Thyroid gland (tissue), 4 donors: ENCODE measurements at regions not wholly inside any gene's neighbourhood (a gene's known extent, or its start where the extent isn't known, plus 50 kb on each side); places are given as distances from the start of the nearest gene placed in this dataset.
A peak's percentile ranks its signal among the peaks of the same experiment; 100 is the strongest.

Experiments
- DNase-seq, 2 donors: peaks; one replicate each; pipeline ENCODE4 v3.0.0-alpha.2; 2019
- H3K27ac ChIP-seq, 3 donors: fragments of 200-600 bp; sonication (generic); 1 replicate in 2 of 3; 2 replicates in 1 of 3; pipeline ENCODE4 v1.5.1; 2016 to 2019; ENCODE audit warnings: mild to moderate bottlenecking in 1 of 3, moderate library complexity in 1 of 3
- H3K27me3 ChIP-seq: fragments of 200-600 bp; sonication (generic); one replicate; pipeline ENCODE4 v1.5.1; 2019
- H3K36me3 ChIP-seq, 2 donors: fragments of 200-600 bp; sonication (generic); one replicate each; pipeline ENCODE4 v1.5.1; 2016 to 2019
- H3K4me1 ChIP-seq, 2 donors: fragments of 200-600 bp; sonication (generic); one replicate each; pipeline ENCODE4 v1.5.1; 2017 to 2019
- H3K4me3 ChIP-seq, 3 donors: fragments of 200-600 bp; sonication (generic); replicated peaks in 1 of 3; 1 replicate in 2 of 3; 2 replicates in 1 of 3; pipeline ENCODE4 v1.5.1; 2016; ENCODE audit warnings: mild to moderate bottlenecking in 1 of 3
- H3K9me3 ChIP-seq: fragments of 200-600 bp; sonication (generic); one replicate; pipeline ENCODE4 v1.5.1; 2017
- POLR2A ChIP-seq, 2 donors: fragments of 450-650 bp; IDR thresholded peaks; one replicate each; pipeline ENCODE4 v1.6.1; 2017; ENCODE audit warnings: antibody characterized with exemption in 2 of 2, mild to moderate bottlenecking in 2 of 2, moderate library complexity in 1 of 2
- WGBS, 2 donors: methylation state at CpG; one replicate each; pipeline ENCODE4 v1.1.5; 2017; 5-methylcytosine and 5-hydroxymethylcytosine counted together
- intact Hi-C: fragments of 100-400 bp; cut with DNase I; formaldehyde crosslinking; loops from one replicate; pipeline ENCODE4 v1.15.1; 2023
- TF ChIP-seq, protein P1 (sequence below), 6 experiments: fragments of 200-600 bp in 3 of 6; fragments of 450-650 bp in 3 of 6; sonication (generic) in 3 of 6; IDR thresholded peaks; one replicate each; pipeline ENCODE4 v1.5.1; 2016 to 2019; ENCODE audit warnings: antibody characterized with exemption in 6 of 6, mild to moderate bottlenecking in 2 of 6, inconsistent platforms in 1 of 6, moderate library complexity in 1 of 6

- no peak overlapping the region for H3K4me3 ChIP-seq
- DNase-seq = no peak
- no peak overlapping the region for H3K27ac ChIP-seq
- TF ChIP-seq, protein P1, sequence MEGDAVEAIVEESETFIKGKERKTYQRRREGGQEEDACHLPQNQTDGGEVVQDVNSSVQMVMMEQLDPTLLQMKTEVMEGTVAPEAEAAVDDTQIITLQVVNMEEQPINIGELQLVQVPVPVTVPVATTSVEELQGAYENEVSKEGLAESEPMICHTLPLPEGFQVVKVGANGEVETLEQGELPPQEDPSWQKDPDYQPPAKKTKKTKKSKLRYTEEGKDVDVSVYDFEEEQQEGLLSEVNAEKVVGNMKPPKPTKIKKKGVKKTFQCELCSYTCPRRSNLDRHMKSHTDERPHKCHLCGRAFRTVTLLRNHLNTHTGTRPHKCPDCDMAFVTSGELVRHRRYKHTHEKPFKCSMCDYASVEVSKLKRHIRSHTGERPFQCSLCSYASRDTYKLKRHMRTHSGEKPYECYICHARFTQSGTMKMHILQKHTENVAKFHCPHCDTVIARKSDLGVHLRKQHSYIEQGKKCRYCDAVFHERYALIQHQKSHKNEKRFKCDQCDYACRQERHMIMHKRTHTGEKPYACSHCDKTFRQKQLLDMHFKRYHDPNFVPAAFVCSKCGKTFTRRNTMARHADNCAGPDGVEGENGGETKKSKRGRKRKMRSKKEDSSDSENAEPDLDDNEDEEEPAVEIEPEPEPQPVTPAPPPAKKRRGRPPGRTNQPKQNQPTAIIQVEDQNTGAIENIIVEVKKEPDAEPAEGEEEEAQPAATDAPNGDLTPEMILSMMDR (IDR thresholded peaks at IDR 0.05) = no peak
- no peak for TF ChIP-seq POLR2A (IDR thresholded peaks at IDR 0.05)
- H3K4me1 ChIP-seq = no peaks in the 10 kb centered on the region
- intact Hi-C loops = no loop called here
- WGBS, 2 donors = 70% methylated on average over 8 of the region's 8 CpGs
- H3K9me3 ChIP-seq = no peaks in the 10 kb centered on the region
- no peaks in the 10 kb centered on the region for H3K36me3 ChIP-seq
- H3K27me3 ChIP-seq = no peaks in the 10 kb centered on the region
Measured at GRCh38 chr21:31443736-31444521, 99.9 kb upstream of the TIAM1 start.

GRCh38 chr21:31442339-31442738 lies 98.3 kb upstream of the TIAM1 start:
- intact Hi-C loops = no loop called here
- no peaks in the 10 kb centered on the region for H3K36me3 ChIP-seq
- no peak overlapping the region for H3K27ac ChIP-seq
- H3K4me3 ChIP-seq = no peak overlapping the region
- no peak for TF ChIP-seq POLR2A (IDR thresholded peaks at IDR 0.05)
- TF ChIP-seq, protein P1 (IDR thresholded peaks at IDR 0.05) = no peak
- 75 to 78% methylated on average over 6 of the region's 6 CpGs for WGBS, 2 donors
- DNase-seq = no peak
- no peaks in the 10 kb centered on the region for H3K27me3 ChIP-seq
- H3K9me3 ChIP-seq = no peaks in the 10 kb centered on the region
- no peaks in the 10 kb centered on the region for H3K4me1 ChIP-seq

- H3K4me3 ChIP-seq = no peak overlapping the region
- intact Hi-C loops = no loop called here
- TF ChIP-seq POLR2A (IDR thresholded peaks at IDR 0.05) = no peak
- TF ChIP-seq, protein P1 (IDR thresholded peaks at IDR 0.05) = no peak
- H3K36me3 ChIP-seq = no peaks in the 10 kb centered on the region
- no peak for DNase-seq
- H3K27ac ChIP-seq = no peak overlapping the region
- H3K27me3 ChIP-seq = no peaks in the 10 kb centered on the region
- no peaks in the 10 kb centered on the region for H3K4me1 ChIP-seq
- 91 to 95% methylated on average over 4 to 9 of the region's 9 CpGs for WGBS, 2 donors
- H3K9me3 ChIP-seq = no peaks in the 10 kb centered on the region
Measured at GRCh38 chr21:31429506-31429905, 85.4 kb upstream of the TIAM1 start.

GRCh38 chr21:31426235-31426797 lies 82.3 kb upstream of the TIAM1 start:
- Histone ChIP-seq H3K9me3 (no peaks in the 10 kb centered on the region), H3K4me3 (no peak overlapping the region), H3K27ac (no peak overlapping the region), H3K4me1 (no peaks in the 10 kb centered on the region), H3K36me3 (no peaks in the 10 kb centered on the region), H3K27me3 (no peaks in the 10 kb centered on the region)
- no peak for DNase-seq
- TF ChIP-seq, protein P1 (IDR thresholded peaks at IDR 0.05) = no peak
- no peak for TF ChIP-seq POLR2A (IDR thresholded peaks at IDR 0.05)
- intact Hi-C loops = no loop called here
- WGBS, 2 donors = 89 to 92% methylated on average over 5 of the region's 5 CpGs

GRCh38 chr21:31425138-31425537 lies 81.1 kb upstream of the TIAM1 start:
- intact Hi-C loops = no loop called here
- H3K27ac ChIP-seq = no peak overlapping the region
- TF ChIP-seq, protein P1 (IDR thresholded peaks at IDR 0.05) = no peak
- TF ChIP-seq POLR2A (IDR thresholded peaks at IDR 0.05) = no peak
- no peaks in the 10 kb centered on the region for H3K36me3 ChIP-seq
- no peak overlapping the region for H3K4me3 ChIP-seq
- H3K27me3 ChIP-seq = no peaks in the 10 kb centered on the region
- no peaks in the 10 kb centered on the region for H3K4me1 ChIP-seq
- WGBS, 2 donors = 25 to 31% methylated on average over 5 of the region's 5 CpGs
- peak in 1 of 2 donors; percentile 14 for DNase-seq
- no peaks in the 10 kb centered on the region for H3K9me3 ChIP-seq
